ENCODE measurements at regions not wholly inside any gene's neighbourhood (a gene's known extent, or its start where the extent isn't known, plus 50 kb on each side); places are given as distances from the start of the nearest gene placed in this dataset.

- TF ChIP-seq CTCF (IDR thresholded peaks at IDR 0.05) (no peak), POLR2A (IDR thresholded peaks at IDR 0.05) (no peak)
Observed at GRCh38 chr4:37165844-37166243, 78.7 kb upstream of the NWD2 start.
